Karpas-422 (cell line): ENCODE measurements at regions not wholly inside any gene's neighbourhood (a gene's known extent, or its start where the extent isn't known, plus 50 kb on each side); places are given as distances from the start of the nearest gene placed in this dataset.
"Not testable (repeated sequence)": the region's sequence is repeated elsewhere in the genome, so short reads cannot be mapped to it uniquely, and the experiment has no call there.

Source experiments
- DNase-seq: peaks from one replicate; pipeline ENCODE4 v3.0.0-alpha.2; 2015
- H2AFZ ChIP-seq: fragments of 200-600 bp; sonication (generic); 2 replicates; pipeline ENCODE4 v1.6.1; 2014; ENCODE audit warnings: antibody characterized with exemption, low read length, mixed read lengths
- H3K27ac ChIP-seq: fragments of 200-600 bp; sonication (generic); 2 replicates; pipeline ENCODE4 v1.5.1; 2014; ENCODE audit warnings: mild to moderate bottlenecking, low read length, moderate library complexity
- H3K27me3 ChIP-seq: fragments of 200-600 bp; sonication (generic); 2 replicates; pipeline ENCODE4 v1.6.1; 2014; ENCODE audit warnings: low read length, mixed read lengths
- H3K36me3 ChIP-seq: fragments of 200-600 bp; sonication (generic); 2 replicates; pipeline ENCODE4 v1.6.1; 2014; ENCODE audit warnings: low read length, mixed read lengths; ENCODE audit not compliant: insufficient read depth
- H3K4me1 ChIP-seq: fragments of 200-600 bp; sonication (generic); 2 replicates; pipeline ENCODE4 v1.6.1; 2014; ENCODE audit warnings: mild to moderate bottlenecking, low read length, mixed read lengths
- H3K4me2 ChIP-seq: fragments of 200-600 bp; sonication (generic); 2 replicates; pipeline ENCODE4 v1.6.1; 2014; ENCODE audit warnings: low read length, low read depth, mild to moderate bottlenecking; ENCODE audit not compliant: poor library complexity, severe bottlenecking
- H3K4me3 ChIP-seq: fragments of 200-600 bp; sonication (generic); 2 replicates; pipeline ENCODE4 v1.5.1; 2014; ENCODE audit warnings: mild to moderate bottlenecking, antibody characterized with exemption, low read length, mixed read lengths
- H3K79me2 ChIP-seq: fragments of 200-600 bp; sonication (generic); 2 replicates; pipeline ENCODE4 v1.6.1; 2014; ENCODE audit warnings: mild to moderate bottlenecking, low read length, mixed read lengths
- H3K9ac ChIP-seq: fragments of 200-600 bp; sonication (generic); 2 replicates; pipeline ENCODE4 v1.6.0; 2014; ENCODE audit warnings: low read length
- H3K9me2 ChIP-seq: fragments of 200-600 bp; sonication (generic), shearing (Covaris generic); replicated peaks from 2 replicates; pipeline ENCODE4 v1.6.0; 2014; ENCODE audit warnings: mild to moderate bottlenecking, low read length, moderate library complexity; ENCODE audit not compliant: insufficient read depth
- H3K9me3 ChIP-seq: fragments of 300-700, 200-600 bp; sonication (generic); 2 replicates; pipeline ENCODE4 v1.6.1; 2014; ENCODE audit warnings: low read length, mixed read lengths
- H4K20me1 ChIP-seq: fragments of 200-600 bp; sonication (generic); 2 replicates; pipeline ENCODE4 v1.6.1; 2014; ENCODE audit warnings: mild to moderate bottlenecking, antibody characterized with exemption, low read length, low read depth; ENCODE audit not compliant: insufficient read depth

- DNase-seq, H3K27ac ChIP-seq, H3K27me3 ChIP-seq: not testable (repeated sequence)
Measured at GRCh38 chr4:120200573-120201110, 134.0 kb upstream of the MAD2L1 start.

DNA sequence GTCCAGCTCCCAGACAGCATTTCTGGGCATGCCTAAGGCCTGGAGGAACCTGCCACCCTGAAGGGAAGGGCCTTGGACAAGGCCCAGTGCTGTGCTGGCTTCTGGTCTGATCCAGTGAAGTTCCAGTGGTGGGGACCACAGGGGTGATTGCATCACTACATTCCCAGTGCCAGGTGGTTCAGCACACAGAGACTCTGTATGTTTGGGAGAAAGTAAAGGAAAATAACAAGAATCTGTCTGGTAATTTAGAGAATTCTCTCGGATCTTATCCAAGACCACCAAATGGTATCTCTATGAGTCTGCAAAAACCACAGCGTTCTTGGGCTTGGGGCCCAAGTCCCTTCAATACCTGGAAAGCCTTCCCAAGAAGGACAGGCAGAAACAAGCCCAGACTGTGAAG is 131.8 kb upstream of the MAD2L1 start:
- Histone ChIP-seq H3K36me3 (no peaks in the 10 kb centered on the region), H3K4me2 (no peak overlapping the region), H3K27ac (no peak overlapping the region), H3K9me3 (no peaks in the 10 kb centered on the region), H3K9me2 (no peaks in the 10 kb centered on the region), H3K4me1 (no peaks in the 10 kb centered on the region), H2AFZ (no peak overlapping the region), H3K79me2 (no peaks in the 10 kb centered on the region), H3K4me3 (no peak overlapping the region), H3K9ac (no peak overlapping the region), H3K27me3 (no peaks in the 10 kb centered on the region), H4K20me1 (no peaks in the 10 kb centered on the region)
- no peak for DNase-seq

More at GRCh38 chr4:120200573-120201110, 134.0 kb upstream of the MAD2L1 start:
- H3K9ac ChIP-seq, H3K9me3 ChIP-seq, H2AFZ ChIP-seq, H3K79me2 ChIP-seq, H3K36me3 ChIP-seq, H3K4me1 ChIP-seq, H3K4me3 ChIP-seq, H3K9me2 ChIP-seq, H3K4me2 ChIP-seq, H4K20me1 ChIP-seq: not testable (repeated sequence)

DNA sequence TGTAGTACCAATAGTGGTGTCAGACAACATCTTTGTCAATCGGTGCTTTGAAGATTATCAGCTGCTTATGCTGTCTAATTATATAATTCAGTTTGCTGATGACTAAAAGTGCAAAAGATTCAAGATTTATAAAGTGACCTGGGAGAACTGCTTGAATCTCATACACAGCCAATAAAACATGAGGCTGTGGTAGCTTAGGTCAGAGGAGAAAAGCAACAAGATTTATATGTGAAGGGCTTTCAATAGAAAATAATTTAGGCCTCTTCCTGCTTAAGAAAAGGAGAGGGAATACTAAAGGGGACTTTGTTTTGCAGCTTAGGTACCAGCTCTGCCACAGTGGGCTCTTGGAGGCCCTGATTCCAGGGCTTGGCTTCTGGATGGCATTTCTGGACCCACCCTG is 111.0 kb upstream of the MAD2L1 start:
- no peak overlapping the region for H2AFZ ChIP-seq
- no peaks in the 10 kb centered on the region for H3K9me3 ChIP-seq
- DNase-seq, result no peak
- no peak overlapping the region for H3K9ac ChIP-seq
- no peaks in the 10 kb centered on the region for H4K20me1 ChIP-seq
- H3K4me1 ChIP-seq, result no peaks in the 10 kb centered on the region
- H3K27me3 ChIP-seq, result no peaks in the 10 kb centered on the region
- no peak overlapping the region for H3K27ac ChIP-seq
- no peaks in the 10 kb centered on the region for H3K36me3 ChIP-seq
- no peak overlapping the region for H3K4me3 ChIP-seq
- no peaks in the 10 kb centered on the region for H3K79me2 ChIP-seq
- H3K9me2 ChIP-seq, result no peaks in the 10 kb centered on the region
- no peak overlapping the region for H3K4me2 ChIP-seq

DNA sequence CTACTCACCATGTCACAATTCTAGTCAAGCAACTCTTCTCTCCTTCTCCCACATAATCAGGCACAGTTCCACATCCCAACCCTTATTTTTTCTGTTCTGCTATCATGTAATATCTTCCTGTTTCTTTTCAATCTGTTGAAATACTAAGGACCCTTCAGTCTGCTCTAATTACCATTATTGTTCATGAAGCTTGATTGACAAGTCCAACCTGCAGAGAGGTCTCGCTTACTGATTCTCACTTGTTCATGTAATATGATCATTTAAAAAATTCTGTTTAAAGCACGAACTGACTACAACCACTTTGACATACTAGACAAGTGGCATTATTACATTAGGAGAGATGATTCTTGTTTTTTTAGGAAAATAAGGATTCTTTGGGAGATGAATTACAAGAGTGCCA is 108.6 kb upstream of the MAD2L1 start:
- H3K79me2 ChIP-seq, result no peaks in the 10 kb centered on the region
- H3K4me1 ChIP-seq, result no peaks in the 10 kb centered on the region
- no peaks in the 10 kb centered on the region for H3K27me3 ChIP-seq
- no peak overlapping the region for H3K9ac ChIP-seq
- H3K9me3 ChIP-seq, result no peaks in the 10 kb centered on the region
- DNase-seq, result no peak
- no peaks in the 10 kb centered on the region for H3K9me2 ChIP-seq
- no peak overlapping the region for H3K27ac ChIP-seq
- H3K4me2 ChIP-seq, result no peak overlapping the region
- no peak overlapping the region for H3K4me3 ChIP-seq
- no peaks in the 10 kb centered on the region for H4K20me1 ChIP-seq
- H3K36me3 ChIP-seq, result no peaks in the 10 kb centered on the region
- no peak overlapping the region for H2AFZ ChIP-seq

DNA sequence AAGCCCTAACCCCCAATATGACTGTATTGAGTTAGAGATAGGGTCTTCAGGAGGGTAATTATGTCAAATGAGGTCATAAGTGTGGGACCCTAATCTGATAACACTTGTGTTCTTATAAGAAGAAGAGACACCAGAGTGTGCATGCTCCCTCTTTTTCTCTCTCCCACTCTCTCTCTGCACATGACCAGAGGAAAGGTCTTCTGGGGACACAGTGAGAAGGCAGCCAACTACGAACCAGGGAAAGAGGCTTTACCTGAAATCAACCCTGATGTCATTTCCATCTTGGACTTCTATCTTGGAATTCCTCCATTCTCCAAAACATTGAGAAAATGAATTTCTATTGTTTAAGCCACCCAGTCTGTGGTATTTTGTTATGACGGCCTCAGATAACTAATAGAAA is 97.2 kb upstream of the MAD2L1 start:
- no peaks in the 10 kb centered on the region for H3K4me1 ChIP-seq
- H3K79me2 ChIP-seq, result no peaks in the 10 kb centered on the region
- H2AFZ ChIP-seq, result no peak overlapping the region
- DNase-seq, result no peak
- H3K4me3 ChIP-seq, result no peak overlapping the region
- H3K27ac ChIP-seq, result no peak overlapping the region
- H3K9me2 ChIP-seq, result no peaks in the 10 kb centered on the region
- no peaks in the 10 kb centered on the region for H3K36me3 ChIP-seq
- H3K4me2 ChIP-seq, result no peak overlapping the region
- no peaks in the 10 kb centered on the region for H4K20me1 ChIP-seq
- H3K27me3 ChIP-seq, result no peaks in the 10 kb centered on the region
- H3K9ac ChIP-seq, result no peak overlapping the region
- no peaks in the 10 kb centered on the region for H3K9me3 ChIP-seq

DNA sequence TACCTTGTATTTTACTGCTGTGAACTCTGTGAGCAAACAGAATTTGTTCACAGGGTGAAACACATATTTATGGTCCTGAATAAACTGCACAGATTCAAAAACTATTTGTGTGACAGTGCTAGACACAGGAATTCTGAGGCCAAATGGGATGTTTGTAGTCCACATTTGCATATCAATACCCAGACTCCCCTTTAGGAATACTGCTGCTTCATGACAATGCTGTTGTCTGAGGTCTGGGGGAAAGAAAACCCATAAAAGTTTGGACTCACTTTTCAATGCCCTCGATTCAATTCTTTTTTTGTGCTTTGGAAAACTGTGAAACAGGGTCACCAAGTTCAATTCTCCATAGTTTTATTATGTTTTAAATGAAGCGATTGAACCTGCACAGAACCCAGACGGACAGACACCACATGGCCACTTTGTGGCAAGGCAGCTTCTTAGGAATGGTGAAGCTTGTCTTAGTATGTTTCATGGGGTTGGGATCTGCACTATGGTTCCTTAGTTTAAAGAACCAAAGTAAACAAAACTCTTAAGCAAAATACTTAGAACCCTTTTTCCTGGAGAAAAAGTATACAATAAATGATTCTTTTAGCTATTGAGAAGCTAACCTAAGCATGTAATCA is 92.3 kb upstream of the MAD2L1 start:
- no peaks in the 10 kb centered on the region for H3K36me3 ChIP-seq
- DNase-seq, result no peak
- H3K9me3 ChIP-seq, result no peaks in the 10 kb centered on the region
- H3K4me1 ChIP-seq, result no peaks in the 10 kb centered on the region
- no peak overlapping the region for H3K4me2 ChIP-seq
- H4K20me1 ChIP-seq, result no peaks in the 10 kb centered on the region
- H3K27me3 ChIP-seq, result no peaks in the 10 kb centered on the region
- H3K79me2 ChIP-seq, result no peaks in the 10 kb centered on the region
- no peak overlapping the region for H3K9ac ChIP-seq
- H3K27ac ChIP-seq, result no peak overlapping the region
- H3K4me3 ChIP-seq, result no peak overlapping the region
- no peak overlapping the region for H2AFZ ChIP-seq
- no peaks in the 10 kb centered on the region for H3K9me2 ChIP-seq

DNA sequence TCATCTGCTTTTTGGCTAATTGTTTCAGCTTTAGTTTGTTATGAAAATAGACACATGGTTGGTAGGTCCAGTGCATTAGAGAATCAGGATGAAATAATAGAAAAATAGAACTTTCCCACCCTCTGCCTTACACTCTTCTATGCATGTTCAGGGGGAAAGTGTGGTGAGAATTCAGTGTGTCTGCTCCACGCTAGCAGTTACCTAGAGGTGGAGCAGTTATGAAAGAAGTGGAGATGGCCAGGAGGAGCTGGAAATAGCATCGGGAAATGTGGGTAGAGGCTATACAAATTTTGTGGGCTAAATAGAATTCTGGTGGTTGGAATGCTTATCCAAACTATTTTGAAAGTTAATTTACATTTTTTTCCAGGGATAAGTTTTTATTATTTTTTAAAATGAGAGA is 91.4 kb upstream of the MAD2L1 start:
- Histone ChIP-seq H3K9ac (no peak overlapping the region), H3K9me2 (no peaks in the 10 kb centered on the region), H3K27me3 (no peaks in the 10 kb centered on the region), H3K4me3 (no peak overlapping the region), H3K9me3 (no peaks in the 10 kb centered on the region), H3K36me3 (no peaks in the 10 kb centered on the region), H4K20me1 (no peaks in the 10 kb centered on the region), H3K4me1 (no peaks in the 10 kb centered on the region), H3K27ac (no peak overlapping the region), H3K79me2 (no peaks in the 10 kb centered on the region), H3K4me2 (no peak overlapping the region), H2AFZ (no peak overlapping the region)
- DNase-seq, result no peak

- DNase-seq, result peak; percentile 89
- H3K79me2 ChIP-seq, result no peaks in the 10 kb centered on the region
- H3K27me3 ChIP-seq, result no peaks in the 10 kb centered on the region
- no peaks in the 10 kb centered on the region for H4K20me1 ChIP-seq
- H3K4me1 ChIP-seq, result no peaks in the 10 kb centered on the region
- H3K9ac ChIP-seq, result no peak overlapping the region
- no peak overlapping the region for H3K4me2 ChIP-seq
- H3K9me2 ChIP-seq, result no peaks in the 10 kb centered on the region
- no peaks in the 10 kb centered on the region for H3K36me3 ChIP-seq
- no peak overlapping the region for H3K27ac ChIP-seq
- no peak overlapping the region for H3K4me3 ChIP-seq
- H3K9me3 ChIP-seq, result no peaks in the 10 kb centered on the region
- no peak overlapping the region for H2AFZ ChIP-seq
Measured at GRCh38 chr4:120156120-120156718, 89.6 kb upstream of the MAD2L1 start.
